ENCODE measurements at regions not wholly inside any gene's neighbourhood (a gene's known extent, or its start where the extent isn't known, plus 50 kb on each side); places are given as distances from the start of the nearest gene placed in this dataset.

GRCh38 chr6:139655783-139656705, 281.6 kb upstream of the CITED2 start:
- DNase-seq: no peak

- no peak for DNase-seq
Measured at GRCh38 chr6:139654888-139655782, 280.7 kb upstream of the CITED2 start.

- DNase-seq: no peak
Measured at GRCh38 chr6:139654309-139654708, 279.9 kb upstream of the CITED2 start.

- no peak for DNase-seq
Measured at GRCh38 chr6:139653111-139653510, 278.7 kb upstream of the CITED2 start.

GRCh38 chr6:139650941-139651340, 276.5 kb upstream of the CITED2 start:
- DNase-seq: no peak

DNA sequence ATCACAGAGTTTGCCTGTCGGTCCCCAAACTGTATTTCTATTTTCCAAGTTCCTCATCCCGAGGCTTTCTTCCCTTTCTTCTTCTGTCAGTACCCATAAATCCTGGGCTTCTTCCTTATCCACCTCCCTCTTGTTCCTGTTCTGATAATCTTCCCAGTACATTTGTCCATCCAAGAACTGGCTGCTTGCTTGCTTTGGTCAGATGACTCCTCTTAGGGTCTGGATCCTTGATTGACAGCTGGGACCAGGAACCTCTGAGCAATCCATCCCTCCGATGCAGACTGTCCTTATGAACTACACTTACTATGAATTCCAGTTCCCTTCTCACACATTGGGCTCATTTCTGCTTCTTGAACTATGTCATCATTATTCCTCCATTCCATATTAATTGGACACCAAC, 275.3 kb upstream of the CITED2 start:
- no peak for DNase-seq

DNA sequence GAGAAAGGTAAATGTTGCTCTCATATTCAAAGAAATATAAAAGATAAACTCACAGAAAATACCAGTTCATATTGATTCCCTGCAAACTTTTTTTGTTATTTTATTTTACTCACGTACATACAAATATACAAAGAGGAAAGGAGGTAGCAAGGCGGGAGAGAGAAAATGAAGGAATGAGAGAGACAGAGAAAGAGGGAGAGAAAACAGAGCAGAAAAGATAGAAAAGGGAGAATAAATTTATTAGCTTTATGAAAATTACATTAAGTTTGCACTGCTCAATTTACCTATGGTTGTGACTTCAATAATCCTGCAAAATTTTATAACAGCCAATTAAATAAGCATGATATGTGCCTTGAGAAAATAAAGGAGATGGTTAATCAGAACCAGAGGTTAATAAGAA, 274.7 kb upstream of the CITED2 start:
- no peak for DNase-seq

DNA sequence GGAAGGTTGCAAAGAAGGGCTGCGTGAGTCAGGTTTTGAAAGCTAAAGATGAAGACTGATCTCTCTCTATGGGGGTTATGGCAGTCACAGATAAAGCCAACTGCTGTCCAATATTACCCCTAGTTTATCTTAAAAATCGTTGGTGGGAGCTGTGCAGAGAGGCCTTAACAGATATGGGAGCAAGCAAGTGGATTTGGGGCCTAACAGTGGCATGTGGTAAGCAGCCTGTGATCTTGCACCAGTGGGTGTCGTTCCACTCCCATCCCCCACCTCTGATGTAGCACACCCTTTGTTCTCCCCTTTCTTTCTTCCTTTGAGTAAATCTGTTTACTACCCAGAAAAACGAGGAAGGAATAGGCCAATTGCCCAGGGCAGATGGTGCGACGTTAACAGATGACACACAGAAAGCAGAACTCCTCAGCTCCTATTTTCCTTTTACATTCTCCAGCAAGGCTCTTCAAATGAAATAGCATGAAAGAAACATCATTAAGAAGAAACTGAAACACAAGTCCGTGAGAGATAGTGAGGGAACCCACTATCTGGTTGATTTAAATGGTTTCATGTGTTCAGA, 274.1 kb upstream of the CITED2 start:
- no peak for DNase-seq

- no peak for DNase-seq
Measured at GRCh38 chr6:139647841-139648240, 273.4 kb upstream of the CITED2 start.

DNA sequence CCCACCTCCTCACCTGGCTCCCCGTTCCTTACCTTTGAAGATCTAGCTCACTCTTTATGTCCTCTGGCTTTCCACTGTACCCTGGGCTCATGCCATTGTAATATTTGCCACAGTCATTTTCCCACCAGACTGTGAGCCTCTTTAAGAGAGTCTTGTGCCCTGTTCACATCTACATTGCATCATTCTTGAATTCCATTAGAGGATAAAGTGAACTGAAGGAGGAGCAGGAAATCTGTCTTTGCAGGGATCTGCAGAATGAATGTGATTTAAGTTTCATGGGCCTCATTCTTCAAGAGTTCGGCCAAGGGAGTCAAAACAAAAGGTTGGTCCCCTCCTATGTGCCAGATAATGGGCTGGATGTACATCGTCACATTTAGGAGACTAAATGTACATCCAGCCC, 272.6 kb upstream of the CITED2 start:
- DNase-seq: no peak

- DNase-seq: no peak
Measured at GRCh38 chr6:139644821-139645220, 270.4 kb upstream of the CITED2 start.

GRCh38 chr6:139643986-139644385, 269.5 kb upstream of the CITED2 start:
- DNase-seq: no peak

DNA sequence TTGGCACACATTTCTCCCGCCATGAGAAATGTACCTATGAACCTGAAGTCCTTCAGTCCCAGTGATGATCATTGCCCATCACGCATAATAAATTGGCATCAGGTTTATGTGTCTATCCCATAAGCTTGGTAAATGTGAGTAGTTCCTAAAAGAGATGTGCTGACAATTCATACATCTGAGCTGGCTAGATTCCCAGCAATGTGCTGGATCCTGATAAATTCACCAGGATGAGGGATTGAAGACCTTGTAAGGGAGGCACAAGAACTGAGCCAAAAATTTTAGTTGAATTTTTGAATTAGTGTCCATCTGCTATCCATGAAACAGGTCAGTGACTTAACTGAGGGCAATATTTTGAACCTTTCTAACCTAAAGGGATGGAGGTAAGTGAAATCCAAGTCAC, 267.9 kb upstream of the CITED2 start:
- DNase-seq: no peak

DNA sequence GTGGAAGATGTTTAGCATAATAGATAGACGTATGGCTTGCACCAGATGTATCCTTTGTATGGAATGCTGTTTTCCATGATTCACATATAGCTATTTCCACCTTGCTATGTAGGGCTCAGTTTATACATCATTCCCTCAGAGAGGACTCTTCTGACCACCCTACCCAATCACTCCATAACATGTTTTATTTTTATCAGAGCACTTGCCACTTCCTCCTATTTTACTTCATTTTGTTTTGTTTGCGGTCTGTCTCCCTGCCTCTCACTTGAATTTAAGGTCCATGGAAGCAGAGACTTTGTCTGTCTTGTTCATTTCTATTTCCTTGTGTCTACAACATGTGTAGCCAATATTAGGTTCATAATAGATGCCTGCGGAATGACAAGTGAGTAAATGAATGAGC, 266.9 kb upstream of the CITED2 start:
- no peak for DNase-seq

DNA sequence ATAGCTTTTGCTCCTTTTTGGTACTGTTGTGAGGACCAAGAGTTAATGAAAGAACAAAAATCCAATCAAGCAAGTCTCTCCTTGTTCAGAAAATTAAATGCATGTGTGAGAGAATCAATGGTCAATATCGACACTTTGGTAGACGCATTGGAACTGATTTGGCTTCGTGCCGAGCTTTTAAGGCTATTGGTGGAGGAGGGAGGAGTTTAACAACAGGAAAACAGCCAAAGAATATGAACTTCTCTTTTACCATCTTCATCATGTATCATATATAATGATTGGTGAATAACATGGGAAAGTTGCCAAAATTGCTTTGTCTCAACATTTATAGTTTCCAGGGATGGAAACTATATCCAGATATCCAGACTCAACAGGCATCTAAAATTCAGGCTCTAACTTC, 266.5 kb upstream of the CITED2 start:
- no peak for DNase-seq

GRCh38 chr6:139640448-139640847, 266.0 kb upstream of the CITED2 start:
- no peak for DNase-seq

GRCh38 chr6:139639507-139639906, 265.1 kb upstream of the CITED2 start:
- DNase-seq: no peak

DNA sequence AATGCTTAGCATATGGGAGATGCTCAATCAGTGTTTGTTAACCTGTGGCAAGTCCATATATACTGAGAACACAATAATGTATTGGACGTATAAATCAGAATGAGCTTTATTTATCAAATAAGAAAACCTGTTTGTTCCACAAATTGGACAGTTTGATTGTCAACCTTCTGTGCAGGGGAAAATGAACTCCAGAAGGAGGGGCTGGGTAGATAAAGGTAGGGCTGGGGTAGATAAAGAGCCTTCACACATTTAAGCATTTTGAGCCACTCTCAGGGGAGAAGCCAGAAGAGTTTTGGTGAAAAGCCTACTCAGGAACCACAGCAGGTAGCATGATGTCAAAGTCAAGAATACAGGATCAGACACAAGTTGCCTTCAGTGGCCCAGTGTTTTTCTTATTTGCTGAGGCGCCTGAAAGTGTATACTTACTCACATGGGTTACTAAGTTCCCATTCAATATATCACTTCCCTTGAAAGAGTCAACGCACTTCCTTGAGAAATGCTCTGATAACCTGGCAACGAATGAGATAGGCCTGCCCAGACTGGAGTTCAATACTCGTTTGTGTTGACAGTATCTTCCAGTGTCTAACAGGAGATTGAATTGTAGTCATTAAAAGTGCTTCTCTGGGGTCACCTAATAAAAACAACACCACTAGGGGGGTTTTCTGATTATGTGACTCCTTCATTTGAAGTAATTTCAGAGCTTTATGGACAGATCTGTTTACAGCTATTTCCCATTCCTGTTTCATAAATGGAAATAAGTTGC, 263.9 kb upstream of the CITED2 start:
- DNase-seq: no peak

DNA sequence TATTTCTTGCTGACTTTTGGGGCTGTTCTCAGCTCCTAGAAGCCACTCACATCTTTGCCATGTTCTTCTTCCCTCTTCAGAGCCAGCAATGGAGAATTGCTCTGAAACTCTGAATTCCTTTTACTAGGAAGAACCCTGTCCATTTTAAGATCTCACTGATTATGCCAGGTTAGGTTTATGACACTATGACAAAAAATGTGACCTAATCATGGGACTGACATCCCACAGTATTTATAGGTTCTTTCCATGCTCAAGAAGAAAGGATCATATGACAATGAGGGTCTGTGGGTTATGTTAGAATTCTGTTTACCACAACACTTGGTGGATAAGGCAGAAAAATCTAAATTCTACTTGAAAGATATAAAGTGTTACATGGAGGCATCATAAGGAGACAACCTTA, 263.3 kb upstream of the CITED2 start:
- no peak for DNase-seq

GRCh38 chr6:139636391-139636790, 261.9 kb upstream of the CITED2 start:
- no peak for DNase-seq

DNA sequence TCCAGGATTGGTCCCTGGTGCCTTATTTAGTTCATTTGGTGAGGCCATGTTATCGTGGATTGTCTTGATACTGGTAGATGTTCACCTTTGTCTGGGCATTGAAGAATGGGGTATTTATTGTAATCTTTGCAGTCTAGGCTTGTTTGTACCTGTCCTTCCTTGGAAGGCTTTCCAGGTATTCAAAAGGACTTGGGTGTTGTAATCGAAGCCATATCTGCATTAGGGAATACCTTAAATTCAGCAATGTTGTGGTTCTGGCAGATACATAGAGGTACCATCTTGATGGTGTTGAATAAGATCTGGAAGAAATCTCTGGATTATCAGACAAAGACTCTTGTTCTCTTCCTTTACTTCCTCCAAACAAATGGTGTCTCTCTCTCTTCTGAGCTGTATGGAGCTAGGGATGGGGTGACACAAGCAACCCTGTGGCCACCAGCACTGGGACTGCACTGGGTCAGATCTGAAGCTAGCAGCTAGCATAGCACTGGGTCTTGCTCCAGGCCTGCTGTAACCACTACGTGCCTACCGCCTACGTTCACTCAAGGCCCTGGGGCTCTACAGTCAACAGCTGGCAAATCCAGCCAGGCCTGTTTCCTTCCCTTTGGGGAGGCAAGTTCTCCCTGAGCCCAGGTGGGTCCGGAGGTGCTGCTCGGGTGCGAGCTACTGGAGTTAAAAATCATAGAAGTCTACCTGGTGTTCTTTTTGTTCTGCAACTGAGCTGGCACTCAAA, 261.1 kb upstream of the CITED2 start:
- no peak for DNase-seq

DNA sequence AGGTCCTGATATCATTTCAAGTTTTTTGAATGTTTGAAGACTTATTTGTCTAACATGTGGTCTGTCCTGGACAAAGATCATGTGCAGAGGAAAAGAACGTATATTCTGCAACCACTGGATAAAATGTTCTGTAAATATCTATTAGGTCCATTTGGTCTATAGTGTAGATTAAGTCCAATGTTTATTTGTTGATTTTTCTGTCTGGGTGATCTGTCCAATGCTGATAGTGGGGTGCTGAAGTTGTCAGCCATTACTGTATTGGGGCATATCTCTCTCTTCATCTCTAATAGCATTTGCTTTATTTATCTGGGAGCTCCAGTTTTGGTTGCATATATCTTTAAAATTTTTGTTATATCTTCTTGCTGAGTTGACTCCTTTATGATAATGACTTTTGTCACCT, 258.4 kb upstream of the CITED2 start:
- no peak for DNase-seq

All from activated CD4-positive, alpha-beta T cell treated with anti-CD3 and anti-CD28 coated beads, Interleukin-2, amount 50 U/mL, for 1 hour (primary cell).